ENCODE measurements at regions not wholly inside any gene's neighbourhood (a gene's known extent, or its start where the extent isn't known, plus 50 kb on each side); places are given as distances from the start of the nearest gene placed in this dataset.

GRCh38 chr5:25646421-25647341 is 1001.9 kb upstream of the CDH10 start:
- no peak for TF ChIP-seq CTCF (conservative IDR thresholded peaks at IDR 0.05; ENCODE audit: control insufficient read depth, insufficient read depth, low read depth, low read length)
- H3K4me3 ChIP-seq (ENCODE audit: control insufficient read depth, low read depth, low read length): no peak overlapping the region
- no peak for DNase-seq (ENCODE audit: low read depth)

- TF ChIP-seq CTCF (conservative IDR thresholded peaks at IDR 0.05; ENCODE audit: control insufficient read depth, insufficient read depth, low read depth, low read length): no peak
- no peak for DNase-seq (ENCODE audit: low read depth)
- H3K4me3 ChIP-seq (ENCODE audit: control insufficient read depth, low read depth, low read length): no peak overlapping the region
Observed at GRCh38 chr5:25641124-25641523, 996.3 kb upstream of the CDH10 start.

GRCh38 chr5:25619273-25619672 is 974.5 kb upstream of the CDH10 start:
- no peak for TF ChIP-seq CTCF (conservative IDR thresholded peaks at IDR 0.05; ENCODE audit: control insufficient read depth, insufficient read depth, low read depth, low read length)
- no peak for DNase-seq (ENCODE audit: low read depth)
- H3K4me3 ChIP-seq (ENCODE audit: control insufficient read depth, low read depth, low read length): no peak overlapping the region

GRCh38 chr5:25618821-25619220 is 974.0 kb upstream of the CDH10 start:
- no peak for TF ChIP-seq CTCF (conservative IDR thresholded peaks at IDR 0.05; ENCODE audit: control insufficient read depth, insufficient read depth, low read depth, low read length)
- DNase-seq (ENCODE audit: low read depth): no peak
- H3K4me3 ChIP-seq (ENCODE audit: control insufficient read depth, low read depth, low read length): no peak overlapping the region

GRCh38 chr5:25614466-25614865 is 969.7 kb upstream of the CDH10 start:
- no peak for DNase-seq (ENCODE audit: low read depth)
- no peak for TF ChIP-seq CTCF (conservative IDR thresholded peaks at IDR 0.05; ENCODE audit: control insufficient read depth, insufficient read depth, low read depth, low read length)

GRCh38 chr5:25604681-25605080 is 959.9 kb upstream of the CDH10 start:
- H3K4me3 ChIP-seq (ENCODE audit: control insufficient read depth, low read depth, low read length): no peak overlapping the region

More at GRCh38 chr5:25614466-25614865, 969.7 kb upstream of the CDH10 start:
- H3K4me3 ChIP-seq (ENCODE audit: control insufficient read depth, low read depth, low read length): no peak overlapping the region

More at GRCh38 chr5:25604681-25605080, 959.9 kb upstream of the CDH10 start:
- no peak for DNase-seq (ENCODE audit: low read depth)
- TF ChIP-seq CTCF (conservative IDR thresholded peaks at IDR 0.05; ENCODE audit: control insufficient read depth, insufficient read depth, low read depth, low read length): no peak

Data from fibroblast of mammary gland (primary cell).